DND-41 (cell line): ENCODE measurements at regions not wholly inside any gene's neighbourhood (a gene's known extent, or its start where the extent isn't known, plus 50 kb on each side); places are given as distances from the start of the nearest gene placed in this dataset.

ENCODE experiments used
- CTCF ChIP-seq: IDR thresholded peaks from 2 replicates; pipeline ENCODE4 v1.5.1; 2012; ENCODE audit warnings: borderline replicate concordance, low read length, moderate library complexity, mild to moderate bottlenecking; ENCODE audit not compliant: poor library complexity, severe bottlenecking; ENCODE audit errors: extremely low read depth
- EZH2 ChIP-seq: IDR thresholded peaks from 3 replicates; pipeline ENCODE4 v1.6.1; 2012; ENCODE audit warnings: borderline replicate concordance, low read depth, mild to moderate bottlenecking, moderate library complexity, low read length, inconsistent platforms; ENCODE audit not compliant: severe bottlenecking

- TF ChIP-seq CTCF: no peak
- no peak for TF ChIP-seq EZH2
Measured at GRCh38 chr11:82250047-82250446, 483.6 kb downstream of the FAM181B start.
